Stimulated activated CD4-positive, alpha-beta T cell treated with anti-CD3 and anti-CD28 coated beads, Interleukin-12 subunit alpha, Interleukin-12 subunit beta, amount 100 ng/mL, for 48 hours (primary cell): ENCODE measurements at regions not wholly inside any gene's neighbourhood (a gene's known extent, or its start where the extent isn't known, plus 50 kb on each side); places are given as distances from the start of the nearest gene placed in this dataset.

ENCODE experiments used
- DNase-seq, 3 donors: peaks; one replicate each; pipeline ENCODE4 v3.0.0-alpha.2; 2020; ENCODE audit warnings: low read depth in 2 of 3, low spot score in 1 of 3

GRCh38 chrX:13151828-13152517 is 107.6 kb upstream of the FAM9C start:
- no peak for DNase-seq

GRCh38 chrX:13149702-13150350 is 105.4 kb upstream of the FAM9C start:
- no peak for DNase-seq

GRCh38 chrX:13147733-13148132 is 103.3 kb upstream of the FAM9C start:
- no peak for DNase-seq

- DNase-seq = no peak
These were observed 102.7 kb upstream of the FAM9C start for GRCh38 chrX:13147147-13147546.

GRCh38 chrX:13144927-13145655 is 100.7 kb upstream of the FAM9C start:
- DNase-seq = no peak

GRCh38 chrX:13142891-13143290 is 98.5 kb upstream of the FAM9C start:
- no peak for DNase-seq

- no peak for DNase-seq
These were observed 95.6 kb upstream of the FAM9C start for GRCh38 chrX:13140007-13140406.

- no peak for DNase-seq
These were observed 87.1 kb upstream of the FAM9C start for GRCh38 chrX:13131396-13132137.

- no peak for DNase-seq
These were observed 86.4 kb upstream of the FAM9C start for GRCh38 chrX:13130816-13131215.

GRCh38 chrX:13128104-13128503 is 83.7 kb upstream of the FAM9C start:
- DNase-seq = no peak

- DNase-seq = no peak
These were observed 82.4 kb upstream of the FAM9C start for GRCh38 chrX:13126775-13127174.

GRCh38 chrX:13125188-13125587 is 80.8 kb upstream of the FAM9C start:
- DNase-seq = no peak

- no peak for DNase-seq
These were observed 79.5 kb upstream of the FAM9C start for GRCh38 chrX:13123857-13124345.

- DNase-seq = no peak
These were observed 78.9 kb upstream of the FAM9C start for GRCh38 chrX:13123247-13123856.

- DNase-seq = no peak
These were observed 76.7 kb upstream of the FAM9C start for GRCh38 chrX:13121020-13121555.

GRCh38 chrX:13120017-13120416 is 75.6 kb upstream of the FAM9C start:
- no peak for DNase-seq

GRCh38 chrX:13119386-13119785 is 75.0 kb upstream of the FAM9C start:
- DNase-seq = no peak

- DNase-seq = no peak
These were observed 70.9 kb upstream of the FAM9C start for GRCh38 chrX:13115146-13115855.

GRCh38 chrX:13112499-13112898 is 68.1 kb upstream of the FAM9C start:
- no peak for DNase-seq
